H1 (cell line): ENCODE measurements at regions not wholly inside any gene's neighbourhood (a gene's known extent, or its start where the extent isn't known, plus 50 kb on each side); places are given as distances from the start of the nearest gene placed in this dataset.

ENCODE experiments used
- SIN3A ChIP-seq, 2 experiments: IDR thresholded peaks in 1 of 2; conservative IDR thresholded peaks in 1 of 2; 2 replicates each; pipeline ENCODE4 v1.6.1; 2011 to 2012; ENCODE audit warnings: low read length in 2 of 2, improper control_type of control experiment in 1 of 2, low read depth in 1 of 2, mild to moderate bottlenecking in 1 of 2
- SIX5 ChIP-seq: IDR thresholded peaks from 2 replicates; pipeline ENCODE4 v1.6.1; 2011; ENCODE audit warnings: mild to moderate bottlenecking, low read depth, low read length

DNA sequence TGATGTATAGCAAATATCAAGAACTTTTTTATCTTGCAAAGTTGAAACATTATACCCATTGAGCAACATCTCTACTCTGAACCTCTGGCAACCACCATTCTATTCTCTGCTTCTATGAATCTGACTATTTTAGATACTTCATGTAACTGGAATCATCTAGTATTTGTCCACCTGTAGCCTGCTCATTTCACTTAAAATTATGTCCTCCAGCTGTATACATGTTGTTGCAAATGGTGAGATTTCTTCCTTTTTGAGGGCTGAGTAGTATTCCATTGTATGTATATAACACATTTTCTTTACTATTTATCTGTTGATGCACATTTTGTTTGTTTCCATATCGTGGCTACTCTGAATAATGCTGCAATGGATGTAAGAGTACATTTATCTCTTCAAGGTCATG is 476.3 kb upstream of the LRRC4C start (continued):
- TF ChIP-seq SIN3A (conservative IDR thresholded peaks at IDR 0.05 in 1 of 2, IDR thresholded peaks at IDR 0.05 in 1 of 2; ENCODE audit: low read depth in 1 of 2, low read length in 2 of 2) (no peak), SIX5 (no peak)
